HEK293T (cell line): ENCODE measurements at regions not wholly inside any gene's neighbourhood (a gene's known extent, or its start where the extent isn't known, plus 50 kb on each side); places are given as distances from the start of the nearest gene placed in this dataset.

Source experiments
- BHLHE40 ChIP-seq: fragments of 450-650 bp; IDR thresholded peaks from 2 replicates; pipeline ENCODE4 v1.6.1; 2016; ENCODE audit warnings: mild to moderate bottlenecking, moderate library complexity, borderline replicate concordance
- ELF4 ChIP-seq: fragments of 450-650 bp; IDR thresholded peaks from 2 replicates; pipeline ENCODE4 v1.6.1; 2017; ENCODE audit warnings: antibody characterized with exemption
- LEF1 ChIP-seq: fragments of 450-650 bp; IDR thresholded peaks from 2 replicates; pipeline ENCODE4 v1.6.1; 2017; ENCODE audit warnings: mild to moderate bottlenecking, borderline replicate concordance

DNA sequence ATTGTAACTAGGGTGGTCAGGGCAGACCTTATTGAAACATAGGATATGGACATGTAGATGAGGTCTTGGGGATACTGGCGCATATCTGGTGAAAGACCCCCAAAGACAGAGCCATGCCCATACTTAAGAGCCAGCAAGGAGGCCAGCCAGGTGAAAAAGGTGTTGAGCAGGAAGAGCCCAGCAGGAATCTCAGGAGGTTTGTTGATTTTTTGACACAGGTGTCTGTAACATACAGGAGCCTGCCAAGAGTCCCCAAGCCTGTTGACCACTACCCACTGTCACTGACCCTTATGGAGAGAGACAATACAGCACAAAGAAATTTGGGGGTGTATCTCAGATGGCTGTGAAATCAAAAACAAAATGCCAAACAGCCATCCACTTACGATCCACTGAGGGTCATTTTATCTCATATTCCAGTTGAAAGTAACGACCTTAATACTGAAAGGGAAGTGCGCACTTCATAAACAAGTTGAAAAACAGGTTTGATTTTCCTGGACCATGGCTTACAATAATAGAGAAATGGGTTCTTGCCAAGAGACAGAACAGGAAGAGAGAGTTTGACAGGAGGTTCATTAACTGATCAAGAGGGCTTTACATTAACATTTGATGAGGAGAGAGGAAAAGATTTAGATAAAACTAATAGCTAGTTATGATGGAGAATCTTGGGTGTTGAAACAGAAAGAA lies 163.6 kb downstream of the GLUL start:
- TF ChIP-seq LEF1 = no peak
- no peak for TF ChIP-seq ELF4
- TF ChIP-seq BHLHE40 = no peak
